ENCODE measurements at regions not wholly inside any gene's neighbourhood (a gene's known extent, or its start where the extent isn't known, plus 50 kb on each side); places are given as distances from the start of the nearest gene placed in this dataset.
"Not testable (repeated sequence)": the region's sequence is repeated elsewhere in the genome, so short reads cannot be mapped to it uniquely, and the experiment has no call there.

DNA sequence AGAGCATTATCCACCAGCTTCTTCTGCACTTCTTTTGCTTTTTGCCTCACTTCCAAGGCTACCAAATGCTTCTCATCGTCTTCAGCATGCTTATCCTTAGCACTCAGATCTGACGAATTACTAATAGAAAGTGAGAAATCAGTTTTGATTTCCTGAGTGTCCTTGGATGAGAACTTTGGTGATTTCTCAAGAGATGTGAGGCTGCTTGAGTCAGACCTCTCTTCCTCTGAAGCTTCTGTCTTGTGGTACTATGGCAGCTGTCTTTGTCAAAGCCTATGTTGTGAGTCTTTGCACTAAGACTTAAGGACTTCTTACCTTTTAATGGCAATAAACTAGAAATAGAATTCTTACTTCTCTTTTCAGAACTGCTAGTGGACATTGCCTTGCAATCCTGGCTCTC lies 169.9 kb downstream of the CPE start:
- no peak for DNase-seq (ENCODE audit: low spot score)

DNA sequence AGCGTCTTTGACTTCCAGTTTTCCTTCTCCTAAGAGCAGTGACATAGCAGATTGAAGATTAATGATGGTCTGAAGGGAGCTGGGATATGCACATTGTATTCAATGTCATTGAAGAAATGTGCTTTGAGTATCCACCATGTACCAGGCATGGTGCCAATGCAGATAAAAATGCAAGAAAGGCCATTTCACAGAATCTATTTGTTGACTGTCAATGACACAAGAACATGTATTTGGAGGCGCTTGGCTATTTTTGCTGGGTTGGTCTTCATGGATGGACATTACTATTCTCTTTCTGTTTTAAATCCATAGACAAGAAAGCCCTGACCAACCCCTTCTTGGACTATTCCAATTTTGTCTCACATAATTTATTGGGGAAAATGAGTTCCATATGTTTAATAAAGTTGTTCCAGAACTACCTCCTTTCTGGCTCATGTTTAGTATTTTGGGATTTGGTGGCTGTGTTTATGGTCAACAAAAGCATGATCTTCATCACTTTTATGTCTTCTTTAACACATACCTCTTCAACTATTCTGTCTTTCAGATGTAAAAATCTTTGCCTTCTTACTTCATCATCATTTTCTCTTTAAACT lies 174.5 kb downstream of the CPE start:
- no peak for DNase-seq (ENCODE audit: low spot score)

- DNase-seq (ENCODE audit: low spot score) = no peak
Measured at GRCh38 chr4:165555302-165555701, 176.5 kb downstream of the CPE start.

DNA sequence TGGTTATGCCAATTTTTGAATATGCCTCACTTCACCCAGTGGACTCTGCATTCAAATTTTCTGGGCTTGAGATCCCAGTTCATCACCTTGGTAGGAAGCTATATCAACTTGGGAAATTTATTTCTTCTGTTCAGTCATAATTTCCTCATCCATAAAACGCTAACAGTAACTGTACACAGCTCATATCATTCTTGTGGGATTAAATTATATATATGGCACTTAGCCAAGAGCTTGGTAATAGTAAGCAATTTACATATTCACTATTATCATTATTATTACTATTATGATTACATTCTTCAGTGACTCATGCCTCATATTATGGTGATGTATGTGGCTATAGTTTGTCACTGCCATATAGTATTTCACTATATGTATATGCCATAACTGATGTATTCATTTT lies 177.6 kb downstream of the CPE start:
- no peak for DNase-seq (ENCODE audit: low spot score)

GRCh38 chr4:165560941-165561340 lies 182.1 kb downstream of the CPE start:
- no peak for DNase-seq (ENCODE audit: low spot score)

DNA sequence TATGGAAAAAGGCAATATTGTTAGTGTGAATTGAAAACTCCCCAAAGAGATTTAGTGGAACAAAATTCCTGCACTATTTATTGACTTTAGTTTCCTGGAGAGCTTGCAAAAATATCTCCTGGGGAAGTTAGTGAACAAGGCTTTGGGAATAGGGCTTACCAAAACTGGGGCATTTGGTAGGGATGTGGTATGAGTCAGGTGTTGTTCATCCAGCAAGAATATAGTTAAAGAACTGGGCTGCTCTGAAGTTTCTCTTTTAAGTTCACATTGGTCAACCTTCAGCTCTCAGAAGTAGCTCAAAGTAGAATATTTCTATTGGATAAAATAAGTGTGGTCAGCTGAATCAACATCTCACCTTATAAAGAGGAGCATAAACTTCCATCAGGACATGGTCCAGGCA lies 185.0 kb downstream of the CPE start:
- no peak for DNase-seq (ENCODE audit: low spot score)

- no peak for DNase-seq (ENCODE audit: low spot score)
Measured at GRCh38 chr4:165569031-165569430, 190.2 kb downstream of the CPE start.

GRCh38 chr4:165571476-165571875 lies 192.7 kb downstream of the CPE start:
- DNase-seq (ENCODE audit: low spot score) = not testable (repeated sequence)

DNA sequence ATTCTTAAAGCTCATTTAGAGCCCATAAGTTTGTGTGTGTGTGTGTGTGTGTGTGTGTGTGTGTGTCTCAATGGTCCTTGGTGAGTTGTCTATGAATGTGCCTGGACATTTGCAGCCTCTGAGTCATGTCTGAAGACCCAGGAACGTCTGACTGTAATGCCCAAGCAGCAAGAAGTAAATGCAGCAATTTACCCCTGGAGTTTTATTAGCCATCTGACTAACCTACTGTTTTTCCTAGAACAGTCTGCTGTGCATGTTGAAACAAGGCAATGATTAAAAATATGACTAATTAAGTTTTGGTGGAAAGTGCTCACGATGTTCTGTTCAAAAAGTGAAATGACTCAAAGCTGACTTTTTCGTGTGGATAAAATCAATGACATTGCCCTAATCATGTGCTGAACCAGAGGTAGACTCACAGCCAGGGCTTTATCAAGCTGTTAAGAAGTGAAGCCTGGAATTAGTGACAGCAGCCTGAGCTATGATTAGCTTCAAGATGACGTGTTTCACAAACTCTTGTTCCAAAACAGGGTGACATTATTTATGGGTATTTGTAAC lies 201.6 kb downstream of the CPE start:
- DNase-seq (ENCODE audit: low spot score) = peak; percentile 92

GRCh38 chr4:165583341-165583740 lies 204.5 kb downstream of the CPE start:
- DNase-seq (ENCODE audit: low spot score) = no peak

- no peak for DNase-seq (ENCODE audit: low spot score)
Measured at GRCh38 chr4:165584916-165585315, 206.1 kb downstream of the CPE start.

DNA sequence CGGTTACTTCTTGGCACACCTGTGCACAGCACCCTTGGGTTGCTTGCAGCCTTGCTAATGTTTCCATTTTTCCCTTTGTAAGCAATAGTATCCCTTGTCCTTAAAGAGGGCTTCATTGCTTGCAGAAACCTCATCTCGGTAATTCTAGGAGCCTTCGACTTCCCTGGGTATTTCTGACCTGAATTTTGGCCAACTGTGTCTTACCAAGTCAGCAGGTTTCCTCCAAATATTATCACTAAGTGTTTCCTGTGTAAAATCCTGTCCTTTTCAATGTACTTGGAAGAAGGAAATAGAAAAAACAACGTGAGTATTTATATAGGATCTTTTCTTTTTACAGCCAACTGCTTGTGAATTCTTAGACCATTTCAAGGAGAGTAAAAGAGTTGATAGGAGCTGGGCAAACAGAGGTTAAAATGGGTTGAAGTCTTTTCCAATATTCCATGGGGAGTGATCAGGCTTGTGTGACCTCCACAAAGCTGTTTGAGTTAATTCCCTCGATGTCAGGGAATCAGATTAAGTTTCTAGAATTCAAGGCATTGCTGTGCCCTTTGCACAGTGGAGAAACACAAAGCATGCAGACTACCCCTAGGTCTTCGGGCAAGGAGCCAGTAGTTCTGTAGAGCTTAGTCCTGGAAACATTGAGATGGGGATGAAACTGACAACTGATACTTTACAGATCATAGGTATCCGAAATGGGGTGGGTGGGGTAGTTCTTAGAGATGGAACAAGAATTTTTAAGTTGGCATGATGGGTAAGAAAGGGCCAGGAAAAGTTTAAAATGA lies 209.9 kb downstream of the CPE start:
- no peak for DNase-seq (ENCODE audit: low spot score)

DNA sequence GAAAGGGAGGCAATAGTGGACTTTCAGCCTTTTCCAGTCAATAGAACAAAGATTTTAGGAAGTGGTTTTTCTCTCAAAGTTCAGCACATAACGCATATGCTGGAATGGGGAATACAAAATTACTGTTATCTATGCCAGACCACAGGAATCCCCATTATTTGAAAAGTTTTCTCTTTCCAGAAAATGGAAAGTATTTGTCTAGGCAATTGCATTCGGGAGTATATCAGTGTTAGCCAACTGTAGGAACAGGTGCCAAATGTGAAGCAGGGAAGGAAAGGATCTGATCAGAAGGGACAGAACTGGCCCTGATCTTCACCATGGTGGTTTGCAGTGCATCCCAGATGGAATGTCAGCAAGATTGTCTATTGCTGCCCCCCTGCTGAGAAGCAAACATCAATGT lies 213.6 kb downstream of the CPE start:
- no peak for DNase-seq (ENCODE audit: low spot score)

DNA sequence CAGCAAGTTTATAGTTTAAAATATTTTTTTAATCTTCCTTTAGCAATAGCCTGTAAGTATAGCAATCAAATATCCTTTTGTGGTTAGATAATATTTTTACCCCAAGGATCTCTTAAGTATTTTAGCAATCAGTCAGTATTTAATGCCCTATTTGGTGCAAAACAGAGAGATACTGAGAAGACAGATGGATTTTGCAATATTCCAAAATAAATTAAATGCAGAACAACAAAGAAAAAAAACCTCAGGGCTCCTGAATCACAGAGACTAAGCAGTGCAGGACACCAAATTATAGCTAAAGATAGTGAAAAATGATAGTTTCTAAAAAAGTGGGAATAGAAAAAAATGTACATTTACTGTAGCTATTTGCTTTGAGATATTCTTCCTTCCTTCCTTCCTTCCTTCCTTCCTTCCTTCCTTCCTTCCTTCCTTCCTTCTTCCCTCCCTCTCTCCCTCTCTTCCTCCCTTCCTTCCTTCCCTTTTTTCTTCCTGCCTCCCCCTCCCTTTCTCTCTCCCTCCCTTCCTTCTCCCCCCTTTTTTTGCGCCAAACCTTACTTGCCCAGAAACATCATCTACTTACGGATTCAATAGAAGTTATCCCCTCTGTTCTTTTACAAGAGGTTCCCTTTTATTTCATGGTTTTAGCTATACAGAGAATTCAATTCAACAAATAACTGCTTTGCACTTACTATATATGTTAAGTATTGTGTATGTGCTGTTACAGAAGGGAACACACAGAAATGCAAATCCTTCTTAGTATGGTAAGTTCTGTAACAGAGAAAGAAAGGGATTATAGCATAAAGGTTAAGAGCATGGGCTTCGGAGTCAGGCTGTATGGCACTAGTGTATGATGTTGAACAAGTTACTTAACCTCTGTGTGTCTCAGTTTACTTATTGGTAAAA lies 219.0 kb downstream of the CPE start:
- DNase-seq (ENCODE audit: low spot score) = no peak

GRCh38 chr4:165600959-165601683 lies 222.3 kb downstream of the CPE start:
- DNase-seq (ENCODE audit: low spot score) = no peak

DNA sequence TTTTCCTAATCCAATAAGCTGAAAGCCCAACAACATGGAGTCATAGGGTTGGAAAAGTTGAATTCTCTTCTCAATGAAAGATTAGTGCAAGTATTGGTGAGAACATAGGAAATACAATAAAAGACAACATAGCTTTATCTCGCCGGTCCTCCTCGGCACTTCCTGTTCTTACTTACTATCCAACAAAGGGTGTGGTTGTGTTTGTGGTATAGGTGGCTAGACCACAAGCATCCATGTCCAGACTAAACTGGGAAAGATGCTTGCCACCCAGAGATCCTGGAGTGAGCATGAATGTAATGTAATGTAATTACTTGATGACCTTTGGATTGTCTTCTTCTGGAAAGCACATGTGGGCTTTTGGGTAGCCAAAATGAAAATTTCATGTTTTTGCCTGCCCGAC lies 223.8 kb downstream of the CPE start:
- no peak for DNase-seq (ENCODE audit: low spot score)

DNA sequence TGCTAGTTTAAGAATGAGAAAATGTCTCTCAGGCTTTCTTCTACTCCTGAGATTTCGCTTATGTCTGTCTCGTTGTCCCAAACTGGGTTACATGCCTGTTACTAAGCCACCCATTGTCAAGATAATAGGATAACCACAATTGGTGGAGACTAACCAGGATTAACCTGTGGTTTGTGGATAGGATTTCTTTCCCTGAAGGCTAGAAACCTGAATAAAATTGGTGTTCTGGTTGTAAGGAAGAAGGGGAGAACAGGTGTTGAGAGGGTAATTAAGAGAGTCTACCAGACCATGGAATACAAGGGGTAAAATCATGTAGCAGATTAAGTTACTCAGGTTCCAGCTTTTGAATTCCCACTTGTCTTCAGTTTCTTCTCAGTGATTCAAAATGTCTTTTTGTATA lies 225.4 kb downstream of the CPE start:
- DNase-seq (ENCODE audit: low spot score) = no peak

GRCh38 chr4:165605811-165606210 lies 227.0 kb downstream of the CPE start:
- peak; percentile 34 for DNase-seq (ENCODE audit: low spot score)

- no peak for DNase-seq (ENCODE audit: low spot score)
Measured at GRCh38 chr4:165606465-165607205, 227.8 kb downstream of the CPE start.

GRCh38 chr4:165609653-165610052 lies 230.8 kb downstream of the CPE start:
- no peak for DNase-seq (ENCODE audit: low spot score)

Data from kidney capillary endothelial cell (primary cell).